Activated naive CD4-positive, alpha-beta T cell treated with anti-CD3 and anti-CD28 coated beads, Interleukin-2, amount 10 ng/mL, durations not matched to agents 7 days and 5 days (primary cell): ENCODE measurements at regions not wholly inside any gene's neighbourhood (a gene's known extent, or its start where the extent isn't known, plus 50 kb on each side); places are given as distances from the start of the nearest gene placed in this dataset.

Experiments used
- CTCF ChIA-PET: fragments of 350-600 bp; sonication (Branson Sonifier 250); formaldehyde crosslinking; loops from one replicate; lab custom pipeline; 2021; ENCODE audit warnings: antibody characterized with exemption; lab: Charles Lee
- DNase-seq: peaks from one replicate; pipeline ENCODE4 v3.0.0-alpha.2; 2020
- H3K27ac Mint-ChIP-seq: one replicate; pipeline ENCODE4 v1.8.0; 2021; ENCODE audit warnings: mild to moderate bottlenecking, moderate library complexity, mixed read lengths
- H3K27me3 Mint-ChIP-seq: one replicate; pipeline ENCODE4 v1.8.0; 2021; ENCODE audit warnings: mild to moderate bottlenecking, mixed read lengths
- H3K36me3 Mint-ChIP-seq: one replicate; pipeline ENCODE4 v1.8.0; 2021; ENCODE audit warnings: mixed read lengths
- H3K4me1 Mint-ChIP-seq: one replicate; pipeline ENCODE4 v1.8.0; 2021; ENCODE audit warnings: mixed read lengths
- H3K4me3 Mint-ChIP-seq: one replicate; pipeline ENCODE4 v1.8.0; 2021; ENCODE audit warnings: mild to moderate bottlenecking, moderate library complexity, mixed read lengths
- H3K9me3 Mint-ChIP-seq: one replicate; pipeline ENCODE4 v1.8.0; 2021; ENCODE audit warnings: mixed read lengths

GRCh38 chr11:134710861-134711407 lies 298.9 kb upstream of the B3GAT1 start:
- Mint-ChIP-seq H3K4me3 (no peak overlapping the region), H3K9me3 (no peaks in the 10 kb centered on the region), H3K4me1 (no peaks in the 10 kb centered on the region), H3K27me3 (peaks cover 6% of the 10 kb centered on the region), H3K27ac (no peak overlapping the region), H3K36me3 (no peaks in the 10 kb centered on the region)
- no peak for DNase-seq
- CTCF ChIA-PET: no interaction called here

DNA sequence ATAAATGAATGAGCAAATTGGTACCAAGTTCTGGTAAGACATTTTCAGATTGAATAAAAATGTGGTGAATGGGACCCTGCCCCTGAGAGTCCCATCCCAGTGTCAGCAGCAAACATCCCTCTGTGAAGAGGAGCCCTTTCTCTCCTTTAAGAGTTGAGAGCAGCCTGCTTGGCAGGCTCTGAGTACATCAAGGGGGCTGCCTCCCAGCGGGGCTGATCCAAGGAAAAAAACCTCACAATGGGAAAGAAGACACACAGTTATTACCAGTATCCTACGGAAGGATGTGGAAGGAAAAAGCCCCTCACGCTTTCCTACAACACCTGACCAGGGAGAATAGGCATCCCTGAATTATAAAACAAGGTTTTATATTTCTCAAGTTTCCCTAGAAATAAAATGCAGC lies 293.8 kb upstream of the B3GAT1 start:
- H3K27me3 Mint-ChIP-seq: peaks cover 4% of the 10 kb centered on the region
- no peak overlapping the region for H3K4me3 Mint-ChIP-seq
- CTCF ChIA-PET: no interaction called here
- H3K9me3 Mint-ChIP-seq: no peaks in the 10 kb centered on the region
- H3K4me1 Mint-ChIP-seq: no peaks in the 10 kb centered on the region
- H3K27ac Mint-ChIP-seq: no peak overlapping the region
- no peaks in the 10 kb centered on the region for H3K36me3 Mint-ChIP-seq
- DNase-seq: no peak

- H3K36me3 Mint-ChIP-seq: no peaks in the 10 kb centered on the region
- peaks cover 9% of the 10 kb centered on the region for H3K27me3 Mint-ChIP-seq
- CTCF ChIA-PET: no interaction called here
- H3K4me3 Mint-ChIP-seq: no peak overlapping the region
- no peak overlapping the region for H3K27ac Mint-ChIP-seq
- DNase-seq: no peak
- H3K9me3 Mint-ChIP-seq: no peaks in the 10 kb centered on the region
- no peaks in the 10 kb centered on the region for H3K4me1 Mint-ChIP-seq
These were observed 290.8 kb upstream of the B3GAT1 start for GRCh38 chr11:134702827-134703226.

DNA sequence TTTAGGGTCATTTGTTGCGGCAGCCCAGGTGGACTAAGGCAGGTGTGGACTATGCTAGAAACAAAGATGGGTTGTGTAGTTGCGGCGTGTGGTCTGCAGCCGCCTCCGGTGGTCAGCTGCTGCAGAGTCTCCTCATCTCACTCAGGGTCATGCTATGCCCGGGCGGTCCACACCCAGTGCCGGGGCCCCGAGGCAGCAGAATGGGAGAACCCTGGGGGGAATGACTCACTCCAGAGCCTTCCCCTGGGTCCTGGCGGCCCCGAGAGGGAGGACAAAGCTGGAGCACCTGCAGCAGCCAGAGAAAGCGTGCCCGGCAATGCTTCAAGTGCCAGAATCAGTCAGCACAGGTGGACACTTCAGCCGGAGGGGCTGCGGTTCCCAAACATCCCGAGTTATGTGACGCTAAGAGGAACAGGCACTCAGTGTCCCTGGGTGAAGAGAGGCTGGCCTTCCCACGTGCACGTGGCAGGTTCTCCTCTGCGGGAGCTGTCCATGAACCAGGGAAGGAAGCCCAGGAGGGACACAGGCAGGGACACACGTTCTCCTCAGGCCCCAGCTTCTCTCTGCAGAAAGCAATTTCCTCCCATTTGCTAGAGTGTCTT lies 289.6 kb upstream of the B3GAT1 start:
- H3K36me3 Mint-ChIP-seq: no peaks in the 10 kb centered on the region
- no peaks in the 10 kb centered on the region for H3K9me3 Mint-ChIP-seq
- H3K27ac Mint-ChIP-seq: no peak overlapping the region
- no peak overlapping the region for H3K4me3 Mint-ChIP-seq
- peaks cover 11% of the 10 kb centered on the region for H3K27me3 Mint-ChIP-seq
- CTCF ChIA-PET: no interaction called here
- DNase-seq: no peak
- no peaks in the 10 kb centered on the region for H3K4me1 Mint-ChIP-seq

GRCh38 chr11:134700101-134700640 lies 288.1 kb upstream of the B3GAT1 start:
- H3K9me3 Mint-ChIP-seq: no peaks in the 10 kb centered on the region
- H3K27me3 Mint-ChIP-seq: peaks cover 13% of the 10 kb centered on the region
- no peaks in the 10 kb centered on the region for H3K36me3 Mint-ChIP-seq
- H3K4me3 Mint-ChIP-seq: no peak overlapping the region
- H3K4me1 Mint-ChIP-seq: no peaks in the 10 kb centered on the region
- H3K27ac Mint-ChIP-seq: no peak overlapping the region
- no peak for DNase-seq
- CTCF ChIA-PET: no interaction called here

DNA sequence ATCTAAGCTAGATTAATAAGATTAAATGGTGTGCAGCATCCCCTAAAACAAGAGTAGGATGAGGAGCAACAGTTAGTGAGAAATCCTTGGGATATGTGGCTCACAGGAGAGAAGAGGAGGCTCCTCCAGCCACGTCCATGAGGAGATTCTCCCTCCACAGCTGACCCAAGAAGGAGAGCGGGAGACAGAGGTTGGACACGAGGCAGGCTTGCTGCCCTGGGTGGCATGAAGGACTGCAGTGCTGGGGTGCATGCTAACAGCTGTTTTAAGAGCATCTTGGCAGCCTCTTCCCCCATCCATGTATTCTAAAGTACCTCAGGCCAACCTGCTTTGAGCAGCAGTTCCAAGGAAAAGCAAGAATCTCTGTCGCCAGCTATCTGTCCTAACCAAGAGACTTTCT lies 284.4 kb upstream of the B3GAT1 start:
- DNase-seq: no peak
- Mint-ChIP-seq H3K27ac (no peak overlapping the region), H3K4me1 (no peaks in the 10 kb centered on the region), H3K36me3 (no peaks in the 10 kb centered on the region), H3K4me3 (no peak overlapping the region), H3K27me3 (peaks cover 9% of the 10 kb centered on the region), H3K9me3 (no peaks in the 10 kb centered on the region)
- CTCF ChIA-PET: no interaction called here

DNA sequence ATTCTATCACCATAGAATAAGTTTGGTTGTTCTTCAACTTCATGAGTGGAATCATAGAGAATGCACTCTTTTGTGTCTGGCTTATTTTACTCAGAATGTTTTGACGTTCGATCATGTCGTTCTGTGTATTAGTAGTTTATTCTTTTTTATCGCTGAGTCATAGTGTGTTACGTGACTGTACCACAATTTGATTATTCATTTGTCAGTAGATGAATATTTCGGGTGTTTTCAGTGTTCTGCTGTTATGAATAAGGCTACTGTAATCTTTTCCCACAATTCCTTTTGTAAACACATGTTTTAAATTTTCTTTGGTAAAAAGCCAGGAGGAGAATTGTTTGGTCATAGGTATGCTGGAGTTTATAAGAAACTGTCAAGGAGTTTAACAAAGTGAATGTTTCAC lies 279.9 kb upstream of the B3GAT1 start:
- Mint-ChIP-seq H3K9me3 (no peaks in the 10 kb centered on the region), H3K36me3 (no peaks in the 10 kb centered on the region), H3K27me3 (peaks cover 18% of the 10 kb centered on the region), H3K27ac (no peak overlapping the region), H3K4me1 (no peaks in the 10 kb centered on the region), H3K4me3 (no peak overlapping the region)
- CTCF ChIA-PET: no interaction called here
- no peak for DNase-seq

- Mint-ChIP-seq H3K9me3 (no peaks in the 10 kb centered on the region), H3K4me1 (no peaks in the 10 kb centered on the region), H3K4me3 (no peak overlapping the region), H3K36me3 (no peaks in the 10 kb centered on the region), H3K27ac (no peak overlapping the region), H3K27me3 (peaks cover 14% of the 10 kb centered on the region)
- CTCF ChIA-PET: no interaction called here
- no peak for DNase-seq
These were observed 279.3 kb upstream of the B3GAT1 start for GRCh38 chr11:134691295-134691873.

DNA sequence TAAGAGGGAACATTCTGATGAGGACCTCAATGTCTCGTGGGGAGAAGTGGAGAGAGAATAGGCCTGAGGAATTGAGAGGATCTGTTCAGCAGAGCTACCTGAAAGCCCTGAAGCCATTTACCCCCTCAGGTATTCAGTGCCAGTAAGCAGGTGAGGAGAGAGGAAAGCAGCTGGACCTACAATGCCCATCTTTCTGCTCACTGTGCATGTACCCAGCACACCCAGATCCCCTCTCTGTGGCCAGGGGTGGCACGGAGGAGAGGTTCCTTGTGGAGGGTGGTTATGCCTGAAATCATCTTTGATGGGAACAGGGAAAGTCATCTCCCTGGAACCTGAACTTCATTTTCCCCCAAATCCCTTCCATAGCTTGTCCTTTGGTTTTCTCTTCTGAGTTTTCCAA lies 277.8 kb upstream of the B3GAT1 start:
- H3K27ac Mint-ChIP-seq: no peak overlapping the region
- no peak for DNase-seq
- H3K9me3 Mint-ChIP-seq: no peaks in the 10 kb centered on the region
- CTCF ChIA-PET: no interaction called here
- H3K4me1 Mint-ChIP-seq: no peaks in the 10 kb centered on the region
- H3K4me3 Mint-ChIP-seq: no peak overlapping the region
- no peaks in the 10 kb centered on the region for H3K36me3 Mint-ChIP-seq
- H3K27me3 Mint-ChIP-seq: peaks cover 14% of the 10 kb centered on the region

GRCh38 chr11:134687548-134687947 lies 275.5 kb upstream of the B3GAT1 start:
- CTCF ChIA-PET: no interaction called here
- no peak for DNase-seq

DNA sequence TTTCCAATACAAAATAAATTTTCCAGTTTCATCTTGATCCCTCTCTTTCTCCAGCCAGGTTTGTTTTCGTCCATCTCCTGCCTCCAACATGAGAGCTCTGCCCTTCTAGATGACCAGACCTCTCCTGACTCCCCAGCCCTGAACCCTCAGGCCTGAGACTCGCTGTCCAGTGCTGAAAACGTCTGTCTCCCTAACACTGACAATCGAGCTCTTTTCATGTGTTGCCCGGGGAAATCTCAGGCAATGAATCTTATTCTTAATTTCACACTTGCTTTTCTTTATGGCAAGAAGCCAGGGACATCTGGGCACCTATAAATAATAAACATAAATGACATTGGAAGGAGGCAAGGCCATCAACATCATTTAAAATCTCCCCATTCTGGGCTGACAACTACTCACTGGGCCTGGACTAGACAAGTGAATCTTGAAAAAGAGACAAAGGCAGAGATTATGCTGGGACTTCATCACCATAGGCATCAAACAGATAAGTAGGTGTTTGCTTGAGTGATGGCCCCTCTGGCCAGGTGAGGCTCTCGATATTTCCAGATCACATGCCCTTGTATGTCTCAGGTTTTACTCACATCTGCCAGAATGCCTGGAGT lies 274.5 kb upstream of the B3GAT1 start:
- peaks cover 14% of the 10 kb centered on the region for H3K27me3 Mint-ChIP-seq
- H3K4me3 Mint-ChIP-seq: no peak overlapping the region
- CTCF ChIA-PET: no interaction called here
- H3K27ac Mint-ChIP-seq: no peak overlapping the region
- no peak for DNase-seq
- no peaks in the 10 kb centered on the region for H3K9me3 Mint-ChIP-seq
- no peaks in the 10 kb centered on the region for H3K4me1 Mint-ChIP-seq
- H3K36me3 Mint-ChIP-seq: no peaks in the 10 kb centered on the region

More at GRCh38 chr11:134687548-134687947, 275.5 kb upstream of the B3GAT1 start:
- H3K36me3 Mint-ChIP-seq: no peaks in the 10 kb centered on the region
- no peaks in the 10 kb centered on the region for H3K4me1 Mint-ChIP-seq
- H3K9me3 Mint-ChIP-seq: no peaks in the 10 kb centered on the region
- H3K27me3 Mint-ChIP-seq: peaks cover 14% of the 10 kb centered on the region
- H3K27ac Mint-ChIP-seq: no peak overlapping the region
- no peak overlapping the region for H3K4me3 Mint-ChIP-seq

GRCh38 chr11:134685793-134686380 lies 273.8 kb upstream of the B3GAT1 start:
- CTCF ChIA-PET: no interaction called here
- peaks cover 11% of the 10 kb centered on the region for H3K27me3 Mint-ChIP-seq
- H3K4me1 Mint-ChIP-seq: no peaks in the 10 kb centered on the region
- no peak overlapping the region for H3K27ac Mint-ChIP-seq
- no peak overlapping the region for H3K4me3 Mint-ChIP-seq
- DNase-seq: no peak
- H3K9me3 Mint-ChIP-seq: no peaks in the 10 kb centered on the region
- no peaks in the 10 kb centered on the region for H3K36me3 Mint-ChIP-seq

GRCh38 chr11:134684576-134684975 lies 272.5 kb upstream of the B3GAT1 start:
- no peaks in the 10 kb centered on the region for H3K4me1 Mint-ChIP-seq
- no peak overlapping the region for H3K27ac Mint-ChIP-seq
- H3K4me3 Mint-ChIP-seq: no peak overlapping the region
- no peaks in the 10 kb centered on the region for H3K36me3 Mint-ChIP-seq
- no peaks in the 10 kb centered on the region for H3K9me3 Mint-ChIP-seq
- H3K27me3 Mint-ChIP-seq: peaks cover 4% of the 10 kb centered on the region
- CTCF ChIA-PET: no interaction called here
- no peak for DNase-seq

DNA sequence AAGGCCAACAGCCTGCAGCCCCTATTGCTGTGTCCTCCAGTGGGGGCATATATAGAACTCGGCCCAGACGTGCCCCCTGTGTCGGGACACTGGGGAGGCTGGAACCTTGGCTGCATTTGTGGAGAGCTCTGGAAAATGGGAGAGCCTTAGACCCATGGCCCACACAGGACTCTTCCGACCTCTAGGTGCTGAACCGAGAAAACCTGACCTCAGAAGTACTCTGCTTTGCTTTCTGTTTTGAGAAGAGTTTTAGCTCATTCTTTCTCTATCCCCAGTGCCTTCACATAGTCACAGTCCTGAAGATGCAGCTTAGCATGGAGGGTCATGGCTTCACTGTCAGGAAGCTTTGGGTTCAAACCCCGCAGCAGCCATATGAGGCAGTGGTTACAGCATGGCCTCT lies 271.8 kb upstream of the B3GAT1 start:
- Mint-ChIP-seq H3K4me3 (no peak overlapping the region), H3K27me3 (no peaks in the 10 kb centered on the region), H3K36me3 (no peaks in the 10 kb centered on the region), H3K9me3 (no peaks in the 10 kb centered on the region), H3K27ac (no peak overlapping the region), H3K4me1 (no peaks in the 10 kb centered on the region)
- CTCF ChIA-PET: interaction anchor here (0.5 kb wide), 1 partner anchor 39 kb away, joined by 3 read pairs; no protein-coding TSS in a partner anchor
- no peak for DNase-seq
